H9 (cell line): ENCODE measurements at regions not wholly inside any gene's neighbourhood (a gene's known extent, or its start where the extent isn't known, plus 50 kb on each side); places are given as distances from the start of the nearest gene placed in this dataset.

Experiments
- DNase-seq: peaks from one replicate; pipeline ENCODE4 v3.0.0-alpha.2; 2017
- H2AFZ ChIP-seq: one replicate; pipeline ENCODE4 v1.6.1; 2013; ENCODE audit warnings: mild to moderate bottlenecking, low read length, control low read depth, moderate library complexity
- H2AK5ac ChIP-seq: 2 replicates; pipeline ENCODE4 v1.6.1; 2013; ENCODE audit warnings: low read length, control low read depth, mixed read lengths; ENCODE audit not compliant: insufficient read length
- H2BK120ac ChIP-seq: one replicate; pipeline ENCODE4 v1.6.1; 2013; ENCODE audit warnings: low read depth, mild to moderate bottlenecking, low read length, control low read depth, inconsistent platforms; ENCODE audit not compliant: poor library complexity, severe bottlenecking
- H2BK12ac ChIP-seq: 2 replicates; pipeline ENCODE4 v1.6.1; 2013; ENCODE audit warnings: low read length, control low read depth, mixed read lengths, low read depth; ENCODE audit not compliant: insufficient read length
- H2BK15ac ChIP-seq: 2 replicates; pipeline ENCODE4 v1.6.1; 2013; ENCODE audit warnings: low read depth, low read length, control low read depth
- H2BK20ac ChIP-seq: one replicate; pipeline ENCODE4 v1.6.1; 2013; ENCODE audit warnings: low read depth, mild to moderate bottlenecking, low read length, control low read depth, inconsistent platforms; ENCODE audit not compliant: poor library complexity, severe bottlenecking
- H2BK5ac ChIP-seq: 2 replicates; pipeline ENCODE4 v1.6.1; 2013; ENCODE audit warnings: low read length, control low read depth, mixed read lengths; ENCODE audit not compliant: insufficient read length
- H3K14ac ChIP-seq: 2 replicates; pipeline ENCODE4 v1.6.1; 2013; ENCODE audit warnings: low read length, control low read depth; ENCODE audit not compliant: insufficient read depth
- H3K18ac ChIP-seq: 2 replicates; pipeline ENCODE4 v1.6.1; 2013; ENCODE audit warnings: low read depth, mild to moderate bottlenecking, mixed read lengths, low read length, control low read depth; ENCODE audit not compliant: insufficient read length
- H3K23ac ChIP-seq: 2 replicates; pipeline ENCODE4 v1.6.1; 2013; ENCODE audit warnings: low read length, control low read depth, mixed read lengths, low read depth; ENCODE audit not compliant: insufficient read length
- H3K23me2 ChIP-seq: 2 replicates; pipeline ENCODE4 v1.6.1; 2013; ENCODE audit warnings: low read depth, mild to moderate bottlenecking, mixed read lengths, low read length, control low read depth; ENCODE audit not compliant: insufficient read length, poor library complexity, severe bottlenecking
- H3K27ac ChIP-seq: 2 replicates; pipeline ENCODE4 v1.5.1; 2013; ENCODE audit warnings: low read length, control low read depth, mixed read lengths, low read depth; ENCODE audit not compliant: insufficient read length
- H3K27me3 ChIP-seq: 2 replicates; pipeline ENCODE4 v1.6.1; 2013; ENCODE audit warnings: low read length, control low read depth, inconsistent platforms; ENCODE audit not compliant: insufficient read depth
- H3K4ac ChIP-seq: 2 replicates; pipeline ENCODE4 v1.6.1; 2013; ENCODE audit warnings: low read depth, mild to moderate bottlenecking, control low read depth, inconsistent platforms, low read length, moderate library complexity
- H3K4me1 ChIP-seq: 2 replicates; pipeline ENCODE4 v1.6.1; 2013; ENCODE audit warnings: low read length, control low read depth, inconsistent platforms; ENCODE audit not compliant: insufficient read depth
- H3K4me2 ChIP-seq: 2 replicates; pipeline ENCODE4 v1.6.1; 2013; ENCODE audit warnings: low read length, control low read depth, mixed read lengths; ENCODE audit not compliant: insufficient read length, insufficient read depth
- H3K56ac ChIP-seq: 2 replicates; pipeline ENCODE4 v1.6.1; 2013; ENCODE audit warnings: low read depth, mild to moderate bottlenecking, mixed read lengths, low read length, control low read depth; ENCODE audit not compliant: insufficient read length
- H3K79me1 ChIP-seq: 2 replicates; pipeline ENCODE4 v1.6.1; 2013; ENCODE audit warnings: low read depth, mild to moderate bottlenecking, moderate library complexity, low read length, control low read depth, inconsistent platforms; ENCODE audit not compliant: insufficient read depth, poor library complexity, severe bottlenecking
- H3K79me2 ChIP-seq: 2 replicates; pipeline ENCODE4 v1.6.1; 2013; ENCODE audit warnings: low read length, control low read depth, inconsistent platforms; ENCODE audit not compliant: insufficient read depth
- H3K9ac ChIP-seq: 2 replicates; pipeline ENCODE4 v1.6.1; 2013; ENCODE audit warnings: low read length, control low read depth, mixed read lengths; ENCODE audit not compliant: insufficient read length; ENCODE audit errors: extremely low read depth
- H3K9me3 ChIP-seq: one replicate; pipeline ENCODE4 v1.6.1; 2013; ENCODE audit warnings: low read depth, low read length, inconsistent platforms; ENCODE audit not compliant: control insufficient read depth
- H3T11ph ChIP-seq: one replicate; pipeline ENCODE4 v1.6.1; 2013; ENCODE audit warnings: mild to moderate bottlenecking, low read length, control low read depth, inconsistent platforms
- H4K20me1 ChIP-seq: one replicate; pipeline ENCODE4 v1.6.1; 2013; ENCODE audit not compliant: control insufficient read depth, insufficient read length, insufficient read depth
- H4K5ac ChIP-seq: 2 replicates; pipeline ENCODE4 v1.6.1; 2013; ENCODE audit warnings: low read depth, mild to moderate bottlenecking, mixed read lengths, low read length, control low read depth; ENCODE audit not compliant: insufficient read length
- H4K8ac ChIP-seq: replicated peaks from 2 replicates; pipeline ENCODE4 v1.6.1; 2013; ENCODE audit warnings: low read length, control low read depth, mixed read lengths, low read depth; ENCODE audit not compliant: insufficient read length
- H4K91ac ChIP-seq: 2 replicates; pipeline ENCODE4 v1.6.1; 2013; ENCODE audit warnings: low read depth, mild to moderate bottlenecking, moderate library complexity, mixed read lengths, low read length, control low read depth; ENCODE audit not compliant: insufficient read length
- H3K27ac Mint-ChIP-seq, 3 experiments: 2 replicates in 2 of 3; 3 replicates in 1 of 3; pipeline ENCODE4 v1.8.0; 2020 to 2021; ENCODE audit warnings: mixed read lengths in 3 of 3, mild to moderate bottlenecking in 1 of 3, moderate library complexity in 1 of 3
- H3K27me3 Mint-ChIP-seq: 2 replicates; pipeline ENCODE4 v1.8.0; 2021; ENCODE audit warnings: low read depth, mild to moderate bottlenecking, moderate library complexity, mixed read lengths
- H3K36me3 Mint-ChIP-seq, 3 experiments: 2 replicates in 2 of 3; 3 replicates in 1 of 3; pipeline ENCODE4 v1.8.0; 2020 to 2021; ENCODE audit warnings: low read depth in 3 of 3, mixed read lengths in 3 of 3; ENCODE audit not compliant: insufficient read depth in 1 of 3
- H3K4me1 Mint-ChIP-seq, 2 experiments: 2 replicates each; pipeline ENCODE4 v1.8.0; 2020; ENCODE audit warnings: mixed read lengths in 2 of 2
- H3K4me3 Mint-ChIP-seq, 2 experiments: 2 replicates in 1 of 2; 3 replicates in 1 of 2; pipeline ENCODE4 v1.8.0; 2020 to 2021; ENCODE audit warnings: mild to moderate bottlenecking in 2 of 2, mixed read lengths in 2 of 2, moderate library complexity in 1 of 2
- H3K9me3 Mint-ChIP-seq, 2 experiments: 2 replicates in 1 of 2; 3 replicates in 1 of 2; pipeline ENCODE4 v1.8.0; 2020; ENCODE audit warnings: mild to moderate bottlenecking in 2 of 2, mixed read lengths in 2 of 2, moderate library complexity in 1 of 2
- WGBS: extraction: QIAGEN DNeasy Blood & Tissue Kit; methylation state at CpG from one replicate; pipeline ENCODE4 v1.1.7; 2013; ENCODE audit warnings: missing lambda C conversion rate, low lambda C conversion rate, mixed read lengths; ENCODE audit not compliant: insufficient read length; ENCODE audit errors: extremely low coverage; 5-methylcytosine and 5-hydroxymethylcytosine counted together
- TF ChIP-seq, protein P1 (sequence below): fragments of 200-600 bp; sonication (generic); conservative IDR thresholded peaks from 3 replicates; pipeline ENCODE4 v1.8.0; 2021; ENCODE audit warnings: antibody characterized with exemption, mild to moderate bottlenecking

DNA sequence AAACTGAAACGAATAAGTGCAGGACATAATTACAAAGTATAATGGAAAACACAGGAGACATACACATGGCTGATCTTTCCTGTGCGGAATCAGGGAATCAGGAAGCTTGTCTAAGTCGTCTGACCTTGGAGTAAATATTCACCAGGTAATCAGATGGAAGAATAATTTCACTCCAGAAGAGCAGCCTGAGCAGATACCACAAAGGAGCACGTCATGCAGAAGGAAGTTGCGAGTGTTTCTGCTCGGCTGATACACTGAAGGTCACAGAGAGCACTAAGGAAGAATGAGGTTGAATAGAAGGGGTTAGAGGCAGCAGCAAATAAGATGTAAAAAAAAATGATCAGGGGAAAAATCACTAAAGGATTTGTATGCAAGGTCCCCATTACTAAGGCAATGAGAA, 122.3 kb upstream of the GPC6 start:
- Histone ChIP-seq H3K18ac (no peak overlapping the region), H2AFZ (no peak overlapping the region), H3K23me2 (no peaks in the 10 kb centered on the region), H3K79me1 (no peaks in the 10 kb centered on the region), H3K4ac (no peak overlapping the region), H4K20me1 (no peaks in the 10 kb centered on the region), H2BK12ac (no peak overlapping the region), H3K4me1 (no peaks in the 10 kb centered on the region), H2AK5ac (no peak overlapping the region), H3K27me3 (no peaks in the 10 kb centered on the region), H3K56ac (no peak overlapping the region), H4K91ac (no peak overlapping the region), H2BK5ac (no peak overlapping the region), H3K9ac (no peak overlapping the region), H3K9me3 (no peaks in the 10 kb centered on the region), H3K14ac (no peak overlapping the region), H3K4me2 (no peak overlapping the region), H3K27ac (no peak overlapping the region), H3K23ac (no peak overlapping the region), H4K5ac (no peak overlapping the region), H4K8ac (no peak overlapping the region), H3K79me2 (no peaks in the 10 kb centered on the region), H3T11ph (no peak overlapping the region), H2BK120ac (no peak overlapping the region), H2BK15ac (no peak overlapping the region), H2BK20ac (no peak overlapping the region)
- no peaks in the 10 kb centered on the region for H3K27me3 Mint-ChIP-seq
- WGBS, result no CpG with 5 or more reads among the region's 6 CpGs
- H3K36me3 Mint-ChIP-seq, result no peaks in the 10 kb centered on the region
- no peak overlapping the region for H3K27ac Mint-ChIP-seq
- no peak overlapping the region for H3K4me3 Mint-ChIP-seq
- H3K4me1 Mint-ChIP-seq, result peaks cover 4 to 6% of the 10 kb centered on the region in 2 experiments
- H3K9me3 Mint-ChIP-seq, result no peaks in the 10 kb centered on the region; a peak in 1 of 5 replicates
- no peak for DNase-seq
- TF ChIP-seq, protein P1, sequence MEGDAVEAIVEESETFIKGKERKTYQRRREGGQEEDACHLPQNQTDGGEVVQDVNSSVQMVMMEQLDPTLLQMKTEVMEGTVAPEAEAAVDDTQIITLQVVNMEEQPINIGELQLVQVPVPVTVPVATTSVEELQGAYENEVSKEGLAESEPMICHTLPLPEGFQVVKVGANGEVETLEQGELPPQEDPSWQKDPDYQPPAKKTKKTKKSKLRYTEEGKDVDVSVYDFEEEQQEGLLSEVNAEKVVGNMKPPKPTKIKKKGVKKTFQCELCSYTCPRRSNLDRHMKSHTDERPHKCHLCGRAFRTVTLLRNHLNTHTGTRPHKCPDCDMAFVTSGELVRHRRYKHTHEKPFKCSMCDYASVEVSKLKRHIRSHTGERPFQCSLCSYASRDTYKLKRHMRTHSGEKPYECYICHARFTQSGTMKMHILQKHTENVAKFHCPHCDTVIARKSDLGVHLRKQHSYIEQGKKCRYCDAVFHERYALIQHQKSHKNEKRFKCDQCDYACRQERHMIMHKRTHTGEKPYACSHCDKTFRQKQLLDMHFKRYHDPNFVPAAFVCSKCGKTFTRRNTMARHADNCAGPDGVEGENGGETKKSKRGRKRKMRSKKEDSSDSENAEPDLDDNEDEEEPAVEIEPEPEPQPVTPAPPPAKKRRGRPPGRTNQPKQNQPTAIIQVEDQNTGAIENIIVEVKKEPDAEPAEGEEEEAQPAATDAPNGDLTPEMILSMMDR, result no peak
